OCI-LY1 (cell line): ENCODE measurements at regions not wholly inside any gene's neighbourhood (a gene's known extent, or its start where the extent isn't known, plus 50 kb on each side); places are given as distances from the start of the nearest gene placed in this dataset.
"Not testable (repeated sequence)": the region's sequence is repeated elsewhere in the genome, so short reads cannot be mapped to it uniquely, and the experiment has no call there.

ENCODE experiments used
- H2AFZ ChIP-seq: fragments of 200-600 bp; sonication (generic), shearing (Covaris generic); 2 replicates; pipeline ENCODE4 v1.6.0; 2014; ENCODE audit warnings: antibody characterized with exemption, mild to moderate bottlenecking, low read length
- H3F3A ChIP-seq: fragments of 200-600 bp; sonication (generic), shearing (Covaris generic); 2 replicates; pipeline ENCODE4 v1.6.0; 2014; ENCODE audit warnings: mild to moderate bottlenecking, antibody characterized with exemption, low read length, moderate library complexity; ENCODE audit not compliant: insufficient read depth
- H3K27ac ChIP-seq: fragments of 200-600 bp; sonication (generic); 2 replicates; pipeline ENCODE4 v1.5.1; 2014; ENCODE audit warnings: low read length, mixed run types, mild to moderate bottlenecking, low read depth; ENCODE audit not compliant: poor library complexity, severe bottlenecking
- H3K27me3 ChIP-seq: fragments of 200-600 bp; sonication (generic); 2 replicates; pipeline ENCODE4 v1.6.0; 2014; ENCODE audit warnings: antibody characterized with exemption, mild to moderate bottlenecking, low read length, moderate library complexity; ENCODE audit not compliant: insufficient read depth
- H3K36me3 ChIP-seq: fragments of 200-600 bp; sonication (generic); 2 replicates; pipeline ENCODE4 v1.6.1; 2014; ENCODE audit warnings: mild to moderate bottlenecking, antibody characterized with exemption, low read length, moderate library complexity, mixed read lengths; ENCODE audit not compliant: insufficient read depth
- H3K4me1 ChIP-seq: fragments of 200-600 bp; sonication (generic); 2 replicates; pipeline ENCODE4 v1.5.1; 2014; ENCODE audit warnings: mild to moderate bottlenecking, low read length, moderate library complexity; ENCODE audit not compliant: insufficient read depth, severe bottlenecking
- H3K4me2 ChIP-seq: fragments of 200-600 bp; sonication (generic), shearing (Covaris generic); 2 replicates; pipeline ENCODE4 v1.6.1; 2014; ENCODE audit warnings: low read length
- H3K4me3 ChIP-seq: fragments of 200-600 bp; sonication (generic); 2 replicates; pipeline ENCODE4 v1.5.1; 2014; ENCODE audit warnings: low read length, low read depth, mild to moderate bottlenecking, mixed read lengths; ENCODE audit not compliant: poor library complexity, severe bottlenecking
- H3K79me2 ChIP-seq: fragments of 200-600 bp; shearing (Covaris generic); 2 replicates; pipeline ENCODE4 v1.6.1; 2016; ENCODE audit warnings: mixed run types, low read length, mixed read lengths; ENCODE audit not compliant: insufficient read depth
- H3K9ac ChIP-seq: fragments of 200-600 bp; sonication (generic), shearing (Covaris generic); 2 replicates; pipeline ENCODE4 v1.6.1; 2014; ENCODE audit warnings: mild to moderate bottlenecking, low read length, mixed read lengths
- H3K9me2 ChIP-seq: fragments of 200-600 bp; sonication (generic), shearing (Covaris generic); 2 replicates; pipeline ENCODE4 v1.6.1; 2014; ENCODE audit warnings: low read depth, mild to moderate bottlenecking, low read length, mixed read lengths
- H3K9me3 ChIP-seq: fragments of 200-600 bp; shearing (Covaris generic); 2 replicates; pipeline ENCODE4 v1.6.1; 2014; ENCODE audit warnings: low read length, mixed read lengths
- H4K20me1 ChIP-seq: fragments of 200-600 bp; sonication (generic), shearing (Covaris generic); 2 replicates; pipeline ENCODE4 v1.6.0; 2016; ENCODE audit warnings: mild to moderate bottlenecking, low read length; ENCODE audit not compliant: insufficient read depth
- CTCF ChIP-seq: fragments of 200-600 bp; sonication (generic), shearing (Covaris generic); IDR thresholded peaks from 2 replicates; pipeline ENCODE4 v1.5.1; 2017; ENCODE audit warnings: mild to moderate bottlenecking, antibody characterized with exemption, low read length, moderate library complexity, mixed read lengths
- EZH2 ChIP-seq: fragments of 200-600 bp; sonication (generic), shearing (Covaris generic); IDR thresholded peaks from 2 replicates; pipeline ENCODE4 v1.8.0; 2017; ENCODE audit warnings: borderline replicate concordance, mixed run types, mild to moderate bottlenecking, antibody characterized with exemption, low read length, moderate library complexity, mixed read lengths

- Histone ChIP-seq H3K4me3 (no peak overlapping the region), H3F3A (no peaks in the 10 kb centered on the region), H3K36me3 (peaks cover 7% of the 10 kb centered on the region), H3K4me2 (no peak overlapping the region), H3K9me3 (no peaks in the 10 kb centered on the region), H3K4me1 (no peaks in the 10 kb centered on the region), H2AFZ (no peak overlapping the region), H3K79me2 (no peaks in the 10 kb centered on the region), H3K27ac (no peak overlapping the region), H3K9ac (no peak overlapping the region), H3K27me3 (no peaks in the 10 kb centered on the region), H3K9me2 (no peaks in the 10 kb centered on the region), H4K20me1 (no peaks in the 10 kb centered on the region; the same call in 1 of the 2 replicates)
- TF ChIP-seq EZH2, result no peak
- TF ChIP-seq CTCF, result no peak
These were observed 85.1 kb upstream of the RHOU start for GRCh38 chr1:228650141-228650540.

- H3K27me3 ChIP-seq, result no peaks in the 10 kb centered on the region
These were observed 84.3 kb upstream of the RHOU start for GRCh38 chr1:228650946-228651345.

GRCh38 chr1:228652116-228652515, 83.2 kb upstream of the RHOU start:
- H3K9me3 ChIP-seq, result no peaks in the 10 kb centered on the region
- TF ChIP-seq CTCF (no peak), EZH2 (no peak)
- H3K9ac ChIP-seq, result no peak overlapping the region
- H3K36me3 ChIP-seq, result peaks cover 12% of the 10 kb centered on the region
- no peak overlapping the region for H3K27ac ChIP-seq
- H3K4me1 ChIP-seq, result no peaks in the 10 kb centered on the region
- no peak overlapping the region for H2AFZ ChIP-seq
- no peaks in the 10 kb centered on the region; the same call in 1 of the 2 replicates for H4K20me1 ChIP-seq
- no peaks in the 10 kb centered on the region for H3K27me3 ChIP-seq
- H3K4me3 ChIP-seq, result no peak overlapping the region
- H3K4me2 ChIP-seq, result no peak overlapping the region
- no peaks in the 10 kb centered on the region for H3F3A ChIP-seq
- no peaks in the 10 kb centered on the region for H3K9me2 ChIP-seq
- no peaks in the 10 kb centered on the region for H3K79me2 ChIP-seq

More at GRCh38 chr1:228650946-228651345, 84.3 kb upstream of the RHOU start:
- no peaks in the 10 kb centered on the region for H3F3A ChIP-seq
- H3K9ac ChIP-seq, result no peak overlapping the region
- no peak overlapping the region for H3K27ac ChIP-seq
- H3K9me2 ChIP-seq, result no peaks in the 10 kb centered on the region
- no peak overlapping the region for H2AFZ ChIP-seq
- H3K4me2 ChIP-seq, result no peak overlapping the region
- no peaks in the 10 kb centered on the region; the same call in 1 of the 2 replicates for H4K20me1 ChIP-seq
- H3K4me3 ChIP-seq, result no peak overlapping the region
- no peaks in the 10 kb centered on the region for H3K79me2 ChIP-seq
- peaks cover 12% of the 10 kb centered on the region for H3K36me3 ChIP-seq
- no peak for TF ChIP-seq EZH2
- TF ChIP-seq CTCF, result no peak
- no peaks in the 10 kb centered on the region for H3K4me1 ChIP-seq
- H3K9me3 ChIP-seq, result no peaks in the 10 kb centered on the region

GRCh38 chr1:228653057-228653456, 82.2 kb upstream of the RHOU start:
- H3K79me2 ChIP-seq, H3K27me3 ChIP-seq, H3K4me1 ChIP-seq, H3K4me3 ChIP-seq, H3K9me3 ChIP-seq, H4K20me1 ChIP-seq, H3K9me2 ChIP-seq, H3F3A ChIP-seq, H3K27ac ChIP-seq, H3K4me2 ChIP-seq, H2AFZ ChIP-seq, H3K9ac ChIP-seq: not testable (repeated sequence)
- H3K36me3 ChIP-seq, result peaks cover 12% of the 10 kb centered on the region
